ENCODE measurements at regions not wholly inside any gene's neighbourhood (a gene's known extent, or its start where the extent isn't known, plus 50 kb on each side); places are given as distances from the start of the nearest gene placed in this dataset.

DNA sequence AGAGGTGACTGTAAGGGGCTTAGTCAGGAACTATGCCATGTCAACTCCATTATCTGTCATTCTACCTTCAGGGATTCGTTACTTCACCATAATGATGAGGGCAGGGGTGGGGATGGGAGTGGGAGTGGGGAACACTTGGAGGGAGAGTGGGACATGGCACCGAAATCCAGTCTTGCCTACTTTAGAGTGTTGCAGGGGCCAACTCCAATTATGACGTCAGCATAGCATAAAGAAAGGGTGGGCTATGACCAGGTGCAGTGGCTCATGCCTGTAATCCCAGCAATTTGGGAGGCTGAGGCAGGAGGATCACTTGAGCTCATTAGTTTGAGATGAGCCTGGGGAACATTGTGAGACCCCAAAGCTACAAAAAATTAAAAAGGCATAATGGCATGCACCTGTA, 512.2 kb downstream of the GATA3 start:
- H3K27ac ChIP-seq, result no peak overlapping the region
- no peak for DNase-seq (ENCODE audit: low spot score)
- CTCF ChIA-PET, result no interaction called here
- TF ChIP-seq, protein P1, sequence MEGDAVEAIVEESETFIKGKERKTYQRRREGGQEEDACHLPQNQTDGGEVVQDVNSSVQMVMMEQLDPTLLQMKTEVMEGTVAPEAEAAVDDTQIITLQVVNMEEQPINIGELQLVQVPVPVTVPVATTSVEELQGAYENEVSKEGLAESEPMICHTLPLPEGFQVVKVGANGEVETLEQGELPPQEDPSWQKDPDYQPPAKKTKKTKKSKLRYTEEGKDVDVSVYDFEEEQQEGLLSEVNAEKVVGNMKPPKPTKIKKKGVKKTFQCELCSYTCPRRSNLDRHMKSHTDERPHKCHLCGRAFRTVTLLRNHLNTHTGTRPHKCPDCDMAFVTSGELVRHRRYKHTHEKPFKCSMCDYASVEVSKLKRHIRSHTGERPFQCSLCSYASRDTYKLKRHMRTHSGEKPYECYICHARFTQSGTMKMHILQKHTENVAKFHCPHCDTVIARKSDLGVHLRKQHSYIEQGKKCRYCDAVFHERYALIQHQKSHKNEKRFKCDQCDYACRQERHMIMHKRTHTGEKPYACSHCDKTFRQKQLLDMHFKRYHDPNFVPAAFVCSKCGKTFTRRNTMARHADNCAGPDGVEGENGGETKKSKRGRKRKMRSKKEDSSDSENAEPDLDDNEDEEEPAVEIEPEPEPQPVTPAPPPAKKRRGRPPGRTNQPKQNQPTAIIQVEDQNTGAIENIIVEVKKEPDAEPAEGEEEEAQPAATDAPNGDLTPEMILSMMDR (conservative IDR thresholded peaks at IDR 0.05; ENCODE audit: low read depth), result no peak
- POLR2A ChIA-PET (ENCODE audit: low non-redundant PET), result no interaction called here

DNA sequence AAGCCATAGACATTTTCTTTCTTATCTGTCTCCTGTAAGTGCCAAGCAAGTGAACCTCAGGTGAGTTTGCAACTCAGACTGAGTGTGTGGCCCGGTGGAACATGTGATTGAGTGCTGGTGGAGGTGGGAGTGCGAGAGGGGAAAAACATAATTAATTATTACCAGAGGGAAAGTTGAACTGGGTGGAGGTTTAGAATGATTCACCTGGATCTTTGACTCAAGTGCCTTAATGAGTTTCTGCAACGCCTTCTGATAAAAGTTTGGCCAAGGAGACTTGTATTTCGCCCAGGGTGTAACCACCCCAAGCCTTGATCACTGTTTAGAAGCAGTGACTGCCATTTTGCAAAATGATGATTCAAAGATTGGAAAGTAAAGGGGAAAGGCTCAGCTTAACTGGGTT, 513.9 kb downstream of the GATA3 start:
- POLR2A ChIA-PET (ENCODE audit: low non-redundant PET), result no interaction called here
- DNase-seq (ENCODE audit: low spot score), result no peak
- TF ChIP-seq, protein P1 (conservative IDR thresholded peaks at IDR 0.05; ENCODE audit: low read depth), result no peak
- no peak overlapping the region for H3K27ac ChIP-seq
- CTCF ChIA-PET, result interaction anchor here (0.5 kb wide), 1 partner anchor 348 kb away, joined by 3 read pairs; no protein-coding TSS in a partner anchor

DNA sequence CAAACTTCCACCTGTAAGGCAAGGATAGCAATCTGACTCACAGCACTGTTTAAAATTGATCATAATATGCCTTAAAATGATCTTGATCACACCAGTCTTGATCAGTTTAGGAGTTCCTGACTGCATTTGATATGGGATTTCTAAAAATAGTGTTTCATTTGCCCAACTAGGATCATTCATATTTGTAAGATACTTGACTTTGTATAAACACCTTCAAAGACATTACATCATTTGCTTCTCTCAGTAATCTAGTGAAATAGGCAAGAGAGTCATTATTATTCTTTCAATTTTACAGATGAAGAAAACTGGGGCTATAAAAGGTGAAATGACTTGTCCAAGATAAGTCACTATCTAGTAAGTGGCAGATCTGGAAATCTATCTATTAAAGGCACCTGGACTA, 521.1 kb downstream of the GATA3 start:
- no peak overlapping the region for H3K27ac ChIP-seq
- no peak for DNase-seq (ENCODE audit: low spot score)
- POLR2A ChIA-PET (ENCODE audit: low non-redundant PET), result no interaction called here
- TF ChIP-seq, protein P1 (conservative IDR thresholded peaks at IDR 0.05; ENCODE audit: low read depth), result no peak
- CTCF ChIA-PET, result interaction anchor here (0.5 to 0.7 kb wide), 2 partner anchors 60 to 633 kb away, joined by 3 to 5 read pairs; no protein-coding TSS in a partner anchor

DNA sequence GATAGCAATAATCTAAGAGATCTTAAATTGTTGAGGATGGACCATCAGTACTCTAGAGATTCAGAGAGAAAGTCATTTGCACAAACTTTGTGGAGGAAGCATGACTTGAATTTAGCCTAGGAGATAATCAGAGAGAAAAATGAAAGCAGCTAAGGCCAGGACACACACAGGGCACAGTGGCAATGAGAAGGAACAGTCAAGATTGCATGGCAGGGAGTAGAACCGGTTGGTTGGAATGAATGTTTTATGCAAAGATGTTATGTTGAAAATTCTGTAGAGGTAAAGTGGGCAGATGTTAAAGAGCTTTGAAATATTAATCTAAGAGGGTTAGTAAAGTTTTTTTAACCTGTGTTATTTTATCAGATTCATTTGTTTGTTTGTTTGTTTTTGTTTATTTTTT, 521.8 kb downstream of the GATA3 start:
- CTCF ChIA-PET, result no interaction called here
- POLR2A ChIA-PET (ENCODE audit: low non-redundant PET), result no interaction called here

DNA sequence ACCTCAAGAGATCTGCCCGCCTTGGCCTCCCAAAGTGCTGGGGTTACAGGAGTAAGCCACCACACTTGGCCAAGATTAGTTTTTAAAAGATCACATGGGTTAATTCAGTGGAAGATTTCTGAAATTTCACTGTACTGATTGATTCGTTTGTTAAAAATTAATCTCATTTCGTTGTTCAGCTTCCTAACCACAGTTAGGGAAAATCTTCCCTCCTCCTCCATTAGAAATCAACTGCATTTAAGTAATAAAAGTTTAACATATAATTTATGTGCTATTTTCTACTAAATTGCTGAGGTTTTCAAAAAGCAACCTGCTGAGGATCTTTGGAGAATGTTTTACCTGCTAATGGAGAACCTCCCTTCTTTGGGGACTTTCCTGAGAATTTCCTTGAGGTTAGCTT, 522.4 kb downstream of the GATA3 start:
- ChIA-PET POLR2A (ENCODE audit: low non-redundant PET) (no interaction called here), CTCF (no interaction called here)
- TF ChIP-seq, protein P1 (conservative IDR thresholded peaks at IDR 0.05; ENCODE audit: low read depth), result no peak
- H3K27ac ChIP-seq, result no peak overlapping the region
- no peak for DNase-seq (ENCODE audit: low spot score)

More for the DNA sequence above, 521.8 kb downstream of the GATA3 start:
- TF ChIP-seq, protein P1 (conservative IDR thresholded peaks at IDR 0.05; ENCODE audit: low read depth), result no peak
- DNase-seq (ENCODE audit: low spot score), result no peak
- H3K27ac ChIP-seq, result no peak overlapping the region

DNA sequence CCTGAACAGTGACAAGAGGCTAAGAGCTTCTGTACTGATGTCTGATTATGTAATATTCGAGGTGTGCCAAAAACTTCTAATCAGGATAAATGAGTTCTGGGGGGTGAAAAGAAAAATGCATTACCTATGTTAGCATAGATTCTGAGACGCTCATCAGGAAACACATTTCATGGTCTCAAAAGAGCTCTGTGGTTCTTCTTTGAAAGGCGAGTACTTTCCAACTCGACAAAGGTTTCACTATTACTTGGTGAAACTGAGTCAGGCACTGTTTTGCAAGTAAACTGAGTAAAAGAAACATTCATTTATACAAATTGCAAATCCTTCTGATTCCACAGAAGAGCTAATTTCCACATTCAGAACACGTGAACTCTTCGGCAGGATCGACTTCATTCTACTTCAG, 523.2 kb downstream of the GATA3 start:
- ChIA-PET CTCF (no interaction called here), POLR2A (ENCODE audit: low non-redundant PET) (no interaction called here)
- no peak overlapping the region for H3K27ac ChIP-seq
- TF ChIP-seq, protein P1 (conservative IDR thresholded peaks at IDR 0.05; ENCODE audit: low read depth), result no peak
- DNase-seq (ENCODE audit: low spot score), result no peak

All from RWPE1 (cell line).